Osteoblast (primary cell): ENCODE measurements at regions not wholly inside any gene's neighbourhood (a gene's known extent, or its start where the extent isn't known, plus 50 kb on each side); places are given as distances from the start of the nearest gene placed in this dataset.

ENCODE experiments used
- DNase-seq: peaks from one replicate; pipeline ENCODE4 v3.0.0; 2011; ENCODE audit warnings: low spot score, mixed read lengths; ENCODE audit not compliant: insufficient read length; ENCODE audit errors: missing footprints
- H2AFZ ChIP-seq: 2 replicates; pipeline ENCODE4 v1.6.0; 2011; ENCODE audit warnings: mild to moderate bottlenecking, low read length
- H3K27ac ChIP-seq: 2 replicates; pipeline ENCODE4 v1.5.1; 2011; ENCODE audit warnings: mild to moderate bottlenecking, low read depth, low read length, moderate library complexity
- H3K27me3 ChIP-seq: 2 replicates; pipeline ENCODE4 v1.6.0; 2012; ENCODE audit warnings: mild to moderate bottlenecking, control low read depth, inconsistent platforms, low read length, moderate library complexity; ENCODE audit not compliant: insufficient read depth
- H3K36me3 ChIP-seq: 2 replicates; pipeline ENCODE4 v1.5.1; 2011; ENCODE audit warnings: mild to moderate bottlenecking, low read length, control low read depth, moderate library complexity; ENCODE audit not compliant: insufficient read depth
- H3K4me1 ChIP-seq: 2 replicates; pipeline ENCODE4 v1.5.1; 2011; ENCODE audit warnings: mild to moderate bottlenecking, low read length, control low read depth, moderate library complexity; ENCODE audit not compliant: insufficient read depth
- H3K4me2 ChIP-seq: 2 replicates; pipeline ENCODE4 v1.6.0; 2011; ENCODE audit warnings: mild to moderate bottlenecking, low read length; ENCODE audit not compliant: insufficient read depth
- H3K4me3 ChIP-seq: fragments of 200-600 bp; sonication (generic); 3 replicates; pipeline ENCODE4 v1.5.1; 2012; ENCODE audit warnings: mild to moderate bottlenecking, low read length, inconsistent platforms; ENCODE audit not compliant: insufficient read depth
- H3K79me2 ChIP-seq: 2 replicates; pipeline ENCODE4 v1.6.0; 2012; ENCODE audit warnings: mild to moderate bottlenecking, low read length, control low read depth, inconsistent platforms; ENCODE audit not compliant: insufficient read depth
- H3K9me3 ChIP-seq: 2 replicates; pipeline ENCODE4 v1.5.1; 2011; ENCODE audit warnings: low read depth, low read length, control low read depth
- H4K20me1 ChIP-seq: 2 replicates; pipeline ENCODE4 v1.6.0; 2012; ENCODE audit warnings: mild to moderate bottlenecking, low read length, control low read depth; ENCODE audit not compliant: insufficient read depth
- TF ChIP-seq, protein P1 (sequence below): IDR thresholded peaks from 2 replicates; pipeline ENCODE4 v1.5.1; 2011; ENCODE audit warnings: mild to moderate bottlenecking, low read depth, low read length, moderate library complexity; ENCODE audit errors: extremely low read depth

DNA sequence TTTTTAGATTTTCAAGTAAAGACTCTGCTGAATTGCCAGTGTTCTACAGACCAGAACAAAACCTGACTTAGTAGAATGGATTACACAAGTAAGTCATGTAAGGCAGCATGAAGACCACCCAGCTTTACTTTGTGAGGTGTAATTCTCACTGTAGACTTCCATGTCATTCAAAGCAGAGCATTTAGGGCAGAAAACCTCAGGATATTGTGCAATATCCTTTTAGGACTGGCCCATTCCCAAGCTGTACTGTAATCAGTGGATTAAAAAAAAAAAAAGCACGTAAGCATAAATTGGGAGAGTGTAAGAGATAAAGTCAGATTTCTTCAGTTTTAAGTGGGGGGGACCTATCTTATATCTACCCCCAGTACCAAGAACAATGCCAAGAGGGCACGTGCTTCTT, 380.5 kb upstream of the PRMT6 start:
- DNase-seq: no peak
- Histone ChIP-seq H3K9me3 (no peaks in the 10 kb centered on the region), H3K27me3 (no peaks in the 10 kb centered on the region), H3K4me2 (no peak overlapping the region), H3K27ac (no peak overlapping the region), H2AFZ (no peak overlapping the region), H3K4me1 (no peaks in the 10 kb centered on the region), H3K4me3 (no peak overlapping the region), H4K20me1 (no peaks in the 10 kb centered on the region), H3K79me2 (no peaks in the 10 kb centered on the region), H3K36me3 (no peaks in the 10 kb centered on the region)
- TF ChIP-seq, protein P1, sequence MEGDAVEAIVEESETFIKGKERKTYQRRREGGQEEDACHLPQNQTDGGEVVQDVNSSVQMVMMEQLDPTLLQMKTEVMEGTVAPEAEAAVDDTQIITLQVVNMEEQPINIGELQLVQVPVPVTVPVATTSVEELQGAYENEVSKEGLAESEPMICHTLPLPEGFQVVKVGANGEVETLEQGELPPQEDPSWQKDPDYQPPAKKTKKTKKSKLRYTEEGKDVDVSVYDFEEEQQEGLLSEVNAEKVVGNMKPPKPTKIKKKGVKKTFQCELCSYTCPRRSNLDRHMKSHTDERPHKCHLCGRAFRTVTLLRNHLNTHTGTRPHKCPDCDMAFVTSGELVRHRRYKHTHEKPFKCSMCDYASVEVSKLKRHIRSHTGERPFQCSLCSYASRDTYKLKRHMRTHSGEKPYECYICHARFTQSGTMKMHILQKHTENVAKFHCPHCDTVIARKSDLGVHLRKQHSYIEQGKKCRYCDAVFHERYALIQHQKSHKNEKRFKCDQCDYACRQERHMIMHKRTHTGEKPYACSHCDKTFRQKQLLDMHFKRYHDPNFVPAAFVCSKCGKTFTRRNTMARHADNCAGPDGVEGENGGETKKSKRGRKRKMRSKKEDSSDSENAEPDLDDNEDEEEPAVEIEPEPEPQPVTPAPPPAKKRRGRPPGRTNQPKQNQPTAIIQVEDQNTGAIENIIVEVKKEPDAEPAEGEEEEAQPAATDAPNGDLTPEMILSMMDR: no peak

DNA sequence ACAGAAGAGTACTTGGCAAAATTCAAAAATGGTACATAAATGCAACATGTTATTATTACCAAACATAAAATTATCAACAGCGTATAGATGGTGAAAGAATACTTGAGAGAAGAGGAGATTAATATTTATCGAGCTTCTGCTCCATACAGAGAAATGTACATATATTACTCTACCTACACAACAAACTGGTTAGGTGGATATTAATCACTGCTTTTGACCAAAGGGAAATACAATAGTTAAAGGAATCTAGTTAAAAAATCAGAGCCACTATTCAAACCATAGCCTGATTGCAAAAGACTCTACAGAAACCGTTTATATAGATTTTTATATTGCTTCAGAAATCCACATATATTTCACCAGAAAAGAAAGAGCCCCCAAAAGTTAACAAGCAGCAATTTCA, 379.3 kb upstream of the PRMT6 start:
- no peaks in the 10 kb centered on the region for H3K36me3 ChIP-seq
- no peak for DNase-seq
- no peak overlapping the region for H3K4me2 ChIP-seq
- H3K9me3 ChIP-seq: no peaks in the 10 kb centered on the region
- no peak overlapping the region for H3K27ac ChIP-seq
- no peaks in the 10 kb centered on the region for H3K79me2 ChIP-seq
- H3K4me3 ChIP-seq: no peak overlapping the region
- H2AFZ ChIP-seq: no peak overlapping the region
- no peaks in the 10 kb centered on the region for H4K20me1 ChIP-seq
- TF ChIP-seq, protein P1: no peak
- H3K4me1 ChIP-seq: no peaks in the 10 kb centered on the region
- no peaks in the 10 kb centered on the region for H3K27me3 ChIP-seq

DNA sequence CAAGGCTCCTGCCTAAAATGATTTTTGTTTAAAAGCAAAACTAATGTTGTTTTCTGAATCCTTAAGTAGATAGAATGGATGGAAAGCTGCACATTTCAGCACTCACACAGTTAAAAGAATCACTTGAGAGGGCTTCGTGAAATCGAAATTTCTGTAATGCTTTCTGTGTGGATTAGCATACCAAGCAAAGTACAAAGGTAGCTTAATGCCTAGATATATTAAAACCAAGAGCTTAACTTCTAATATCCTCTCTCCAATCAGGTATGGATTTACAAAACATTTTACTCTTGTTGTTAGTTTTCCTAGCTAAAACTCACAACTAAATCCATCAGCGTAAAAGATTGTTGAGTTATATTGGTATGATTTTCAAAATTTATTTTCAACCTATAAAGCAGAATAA, 378.8 kb upstream of the PRMT6 start:
- H3K4me1 ChIP-seq: no peaks in the 10 kb centered on the region
- H3K9me3 ChIP-seq: no peaks in the 10 kb centered on the region
- H4K20me1 ChIP-seq: no peaks in the 10 kb centered on the region
- H2AFZ ChIP-seq: no peak overlapping the region
- no peaks in the 10 kb centered on the region for H3K36me3 ChIP-seq
- H3K79me2 ChIP-seq: no peaks in the 10 kb centered on the region
- no peaks in the 10 kb centered on the region for H3K27me3 ChIP-seq
- TF ChIP-seq, protein P1: no peak
- H3K4me2 ChIP-seq: no peak overlapping the region
- H3K4me3 ChIP-seq: no peak overlapping the region
- no peak overlapping the region for H3K27ac ChIP-seq
- no peak for DNase-seq

DNA sequence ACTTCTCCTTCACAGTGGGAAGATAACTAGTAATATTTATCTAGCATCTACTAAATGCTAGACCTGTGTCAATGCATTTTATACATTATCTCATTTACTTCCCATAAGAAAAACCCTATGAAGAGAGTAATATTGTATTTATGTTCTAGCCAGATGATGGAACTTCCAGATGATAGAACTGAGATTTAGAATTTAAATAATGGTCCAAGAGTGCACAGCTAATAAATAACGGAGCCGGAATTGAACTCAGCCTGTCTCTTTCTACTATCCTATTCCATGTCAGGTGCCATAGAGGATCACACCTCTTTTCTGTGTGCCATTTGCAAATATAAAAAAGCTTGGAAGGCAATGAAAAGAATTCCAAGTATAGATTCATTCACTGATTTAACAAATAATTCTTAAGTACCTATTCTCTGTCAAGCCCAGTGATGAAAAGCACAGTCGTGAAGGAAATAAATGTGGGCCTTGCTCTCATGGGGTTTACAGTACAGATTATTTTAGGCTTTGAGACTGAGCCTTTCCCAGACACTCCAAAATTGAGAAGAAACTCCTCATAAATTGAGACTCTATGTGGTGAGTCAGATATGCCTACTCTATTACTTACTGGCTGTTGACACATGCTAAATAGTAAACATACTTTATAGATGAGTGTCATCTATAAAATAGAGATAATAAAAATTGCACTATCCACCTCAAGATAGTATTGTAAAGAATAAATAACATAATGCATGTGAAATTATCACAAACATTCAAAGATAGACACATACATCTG, 378.0 kb upstream of the PRMT6 start:
- Histone ChIP-seq H3K27me3 (no peaks in the 10 kb centered on the region), H3K36me3 (no peaks in the 10 kb centered on the region), H3K9me3 (no peaks in the 10 kb centered on the region), H3K27ac (no peak overlapping the region), H3K4me2 (no peak overlapping the region), H4K20me1 (no peaks in the 10 kb centered on the region), H3K4me3 (no peak overlapping the region), H3K4me1 (no peaks in the 10 kb centered on the region), H3K79me2 (no peaks in the 10 kb centered on the region), H2AFZ (no peak overlapping the region)
- TF ChIP-seq, protein P1: no peak
- DNase-seq: no peak
